SU-DHL-6 (cell line): ENCODE measurements at regions not wholly inside any gene's neighbourhood (a gene's known extent, or its start where the extent isn't known, plus 50 kb on each side); places are given as distances from the start of the nearest gene placed in this dataset.

ENCODE experiments used
- EZH2phosphoT487 ChIP-seq: fragments of 200-600 bp; sonication (generic), shearing (Covaris generic); conservative IDR thresholded peaks from 2 replicates; pipeline ENCODE4 v1.6.1; 2018; ENCODE audit warnings: mild to moderate bottlenecking, antibody characterized with exemption, low read length, moderate library complexity, mixed read lengths
- TF ChIP-seq, protein P1 (sequence below): fragments of 200-600 bp; sonication (generic); IDR thresholded peaks from one replicate; pipeline ENCODE4 v1.5.1; 2017; ENCODE audit warnings: antibody characterized with exemption, mild to moderate bottlenecking, low read length, moderate library complexity; ENCODE audit not compliant: insufficient read depth, poor library complexity, severe bottlenecking

DNA sequence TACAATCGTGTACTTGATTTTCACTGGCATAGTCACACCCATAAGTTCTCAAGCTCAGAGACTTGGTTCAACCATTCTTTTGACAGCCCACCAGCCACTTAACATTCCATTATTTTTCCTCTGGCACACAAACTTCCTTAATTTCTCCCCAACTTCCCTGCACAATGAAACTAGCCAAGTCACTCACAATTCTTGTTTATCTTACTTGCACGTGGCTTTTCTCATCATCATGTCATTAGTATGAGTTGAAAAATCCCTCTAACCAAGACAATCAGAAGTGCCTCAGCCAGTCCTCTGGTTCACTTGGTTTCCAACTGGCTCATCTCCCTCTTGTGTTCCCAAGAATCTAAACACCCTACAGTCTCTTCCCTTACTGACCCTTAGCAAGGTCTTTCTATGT is 110.5 kb upstream of the PTPRG start:
- TF ChIP-seq, protein P1, sequence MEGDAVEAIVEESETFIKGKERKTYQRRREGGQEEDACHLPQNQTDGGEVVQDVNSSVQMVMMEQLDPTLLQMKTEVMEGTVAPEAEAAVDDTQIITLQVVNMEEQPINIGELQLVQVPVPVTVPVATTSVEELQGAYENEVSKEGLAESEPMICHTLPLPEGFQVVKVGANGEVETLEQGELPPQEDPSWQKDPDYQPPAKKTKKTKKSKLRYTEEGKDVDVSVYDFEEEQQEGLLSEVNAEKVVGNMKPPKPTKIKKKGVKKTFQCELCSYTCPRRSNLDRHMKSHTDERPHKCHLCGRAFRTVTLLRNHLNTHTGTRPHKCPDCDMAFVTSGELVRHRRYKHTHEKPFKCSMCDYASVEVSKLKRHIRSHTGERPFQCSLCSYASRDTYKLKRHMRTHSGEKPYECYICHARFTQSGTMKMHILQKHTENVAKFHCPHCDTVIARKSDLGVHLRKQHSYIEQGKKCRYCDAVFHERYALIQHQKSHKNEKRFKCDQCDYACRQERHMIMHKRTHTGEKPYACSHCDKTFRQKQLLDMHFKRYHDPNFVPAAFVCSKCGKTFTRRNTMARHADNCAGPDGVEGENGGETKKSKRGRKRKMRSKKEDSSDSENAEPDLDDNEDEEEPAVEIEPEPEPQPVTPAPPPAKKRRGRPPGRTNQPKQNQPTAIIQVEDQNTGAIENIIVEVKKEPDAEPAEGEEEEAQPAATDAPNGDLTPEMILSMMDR = no peak
- no peak for TF ChIP-seq EZH2phosphoT487
